Coronary artery (tissue), 2 donors: ENCODE measurements at regions not wholly inside any gene's neighbourhood (a gene's known extent, or its start where the extent isn't known, plus 50 kb on each side); places are given as distances from the start of the nearest gene placed in this dataset.

Source experiments
- DNase-seq: peaks from one replicate; pipeline ENCODE4 v3.0.0-alpha.2; 2017; ENCODE audit warnings: low spot score
- H3K27ac ChIP-seq, 2 donors: fragments of 200-600 bp; sonication (generic); one replicate each; pipeline ENCODE4 v1.5.1; 2016 to 2019
- H3K4me3 ChIP-seq: fragments of 200-600 bp; sonication (generic); 2 replicates; pipeline ENCODE4 v1.5.1; 2016; ENCODE audit warnings: mild to moderate bottlenecking, moderate library complexity
- TF ChIP-seq, protein P1 (sequence below): fragments of 200-600 bp; sonication (generic); IDR thresholded peaks from one replicate; pipeline ENCODE4 v1.5.1; 2019; ENCODE audit warnings: antibody characterized with exemption

DNA sequence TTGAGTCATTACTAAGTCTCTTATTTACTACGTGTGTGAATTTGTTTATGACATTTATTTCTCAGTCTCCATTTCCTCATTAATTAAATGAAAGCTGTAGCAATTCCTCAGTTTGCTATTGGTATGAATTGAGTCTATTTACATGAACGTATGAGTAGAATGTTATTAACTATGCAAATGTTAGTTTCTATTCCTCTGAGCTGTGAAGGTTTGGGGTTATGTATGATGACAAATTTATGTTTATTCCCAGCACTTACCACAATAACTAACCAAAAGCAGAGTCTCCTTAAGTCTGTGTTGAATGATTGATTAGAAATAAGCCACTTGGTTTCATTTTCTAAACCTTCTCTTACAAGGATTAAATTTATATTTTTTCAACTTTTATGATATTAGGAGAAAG, 1340.9 kb downstream of the FSCB start:
- TF ChIP-seq, protein P1, sequence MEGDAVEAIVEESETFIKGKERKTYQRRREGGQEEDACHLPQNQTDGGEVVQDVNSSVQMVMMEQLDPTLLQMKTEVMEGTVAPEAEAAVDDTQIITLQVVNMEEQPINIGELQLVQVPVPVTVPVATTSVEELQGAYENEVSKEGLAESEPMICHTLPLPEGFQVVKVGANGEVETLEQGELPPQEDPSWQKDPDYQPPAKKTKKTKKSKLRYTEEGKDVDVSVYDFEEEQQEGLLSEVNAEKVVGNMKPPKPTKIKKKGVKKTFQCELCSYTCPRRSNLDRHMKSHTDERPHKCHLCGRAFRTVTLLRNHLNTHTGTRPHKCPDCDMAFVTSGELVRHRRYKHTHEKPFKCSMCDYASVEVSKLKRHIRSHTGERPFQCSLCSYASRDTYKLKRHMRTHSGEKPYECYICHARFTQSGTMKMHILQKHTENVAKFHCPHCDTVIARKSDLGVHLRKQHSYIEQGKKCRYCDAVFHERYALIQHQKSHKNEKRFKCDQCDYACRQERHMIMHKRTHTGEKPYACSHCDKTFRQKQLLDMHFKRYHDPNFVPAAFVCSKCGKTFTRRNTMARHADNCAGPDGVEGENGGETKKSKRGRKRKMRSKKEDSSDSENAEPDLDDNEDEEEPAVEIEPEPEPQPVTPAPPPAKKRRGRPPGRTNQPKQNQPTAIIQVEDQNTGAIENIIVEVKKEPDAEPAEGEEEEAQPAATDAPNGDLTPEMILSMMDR, result no peak
- DNase-seq, result no peak
- Histone ChIP-seq H3K4me3 (no peak overlapping the region), H3K27ac (no peak overlapping the region)

DNA sequence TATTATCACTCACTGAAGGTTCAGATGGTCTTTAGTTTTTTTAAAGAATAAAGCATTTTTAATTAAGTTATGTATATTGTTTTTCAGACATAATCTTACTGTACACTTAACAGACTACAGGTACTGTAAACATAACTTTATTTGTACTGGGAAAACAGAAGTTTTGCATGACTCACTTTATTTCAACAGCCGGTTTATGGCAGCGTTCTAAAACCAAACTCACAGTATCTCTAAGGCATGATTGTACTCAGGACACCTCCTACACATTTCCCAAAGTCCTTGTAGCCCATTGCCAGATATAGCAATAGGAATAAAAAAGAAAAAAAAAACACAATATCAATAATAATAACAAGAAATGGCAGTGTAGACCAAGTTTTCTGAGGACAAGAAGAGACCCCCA, 1341.4 kb downstream of the FSCB start:
- Histone ChIP-seq H3K27ac (no peak overlapping the region), H3K4me3 (no peak overlapping the region)
- TF ChIP-seq, protein P1, result no peak
- DNase-seq, result no peak

DNA sequence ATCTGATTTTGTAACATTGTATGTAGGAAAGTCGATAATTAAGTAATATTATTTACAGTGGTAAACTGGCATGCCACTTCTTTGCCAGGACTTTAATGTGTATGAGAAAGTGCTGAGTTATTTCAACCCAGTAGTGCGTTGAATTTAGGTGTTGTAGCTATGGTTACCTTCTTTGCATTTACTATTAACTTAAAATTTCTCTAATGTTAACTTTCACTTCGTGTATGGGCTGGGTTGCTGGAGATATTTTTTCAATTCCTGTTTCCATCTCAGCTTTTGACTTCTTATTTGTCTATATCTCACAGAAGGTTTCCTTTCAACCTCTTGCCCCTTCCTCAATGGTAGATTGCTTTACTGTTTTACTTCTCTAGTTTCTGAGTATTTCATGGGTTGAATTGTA, 1345.6 kb downstream of the FSCB start:
- H3K4me3 ChIP-seq, result no peak overlapping the region
- H3K27ac ChIP-seq, result no peak overlapping the region
- no peak for DNase-seq
- TF ChIP-seq, protein P1, result no peak

DNA sequence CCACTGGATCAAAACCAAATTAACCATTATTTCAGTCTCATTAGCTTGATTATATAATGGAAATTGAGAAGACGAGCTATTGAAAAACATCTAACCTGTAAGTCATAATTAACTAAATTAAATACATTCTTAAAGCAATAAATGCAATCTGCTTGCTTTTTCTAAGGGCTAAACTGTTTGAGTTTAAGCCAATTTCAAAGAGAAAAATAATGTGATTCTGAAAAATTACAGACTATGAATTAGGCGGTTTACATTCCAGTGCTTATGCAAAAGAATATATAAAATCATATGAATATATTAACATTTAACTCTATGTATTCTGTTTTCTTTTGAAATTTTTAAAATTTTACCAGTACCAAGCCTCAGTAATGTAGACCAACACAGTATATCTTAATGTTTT, 1349.4 kb downstream of the FSCB start:
- TF ChIP-seq, protein P1, result no peak
- Histone ChIP-seq H3K27ac (no peak overlapping the region), H3K4me3 (no peak overlapping the region)
- DNase-seq, result no peak

DNA sequence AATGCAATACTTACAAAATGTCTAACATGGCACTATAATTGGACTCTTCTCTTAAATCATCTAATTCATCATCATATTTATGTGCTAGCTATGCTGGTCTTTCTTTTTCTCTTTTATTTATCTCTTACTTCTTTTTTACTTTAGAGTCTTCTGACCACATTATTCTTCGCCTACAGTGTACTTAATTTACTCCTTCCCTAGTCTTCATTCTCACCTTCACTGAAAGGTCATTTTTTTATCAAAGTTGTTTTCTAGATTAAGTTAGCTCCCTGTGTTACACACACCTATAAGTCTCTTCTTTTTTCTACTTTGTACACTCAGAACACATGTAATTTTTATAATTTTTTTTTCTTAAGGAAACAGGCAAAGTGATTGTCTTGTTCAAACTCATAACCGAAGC, 1351.2 kb downstream of the FSCB start:
- TF ChIP-seq, protein P1, result no peak
- no peak overlapping the region for H3K27ac ChIP-seq
- no peak for DNase-seq
- no peak overlapping the region for H3K4me3 ChIP-seq

DNA sequence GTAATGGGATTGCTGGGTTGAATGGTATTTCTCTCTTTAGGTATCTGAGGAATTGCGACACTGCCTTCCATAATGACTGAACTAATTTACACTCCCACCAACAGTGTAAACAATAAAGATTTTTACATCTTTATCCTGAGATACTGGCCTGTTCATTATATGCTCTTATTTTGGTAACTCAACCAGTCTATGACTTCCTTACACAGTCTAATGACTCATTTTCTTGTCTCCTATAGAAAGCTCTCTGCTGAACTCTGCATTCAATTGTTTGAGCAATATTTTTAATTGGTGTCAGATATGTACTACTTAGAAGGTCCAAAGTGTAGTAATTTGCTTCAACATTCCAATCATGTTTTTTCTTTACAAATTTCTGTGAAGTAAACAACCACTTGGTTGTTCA, 1351.8 kb downstream of the FSCB start:
- H3K27ac ChIP-seq, result no peak overlapping the region
- TF ChIP-seq, protein P1, result no peak
- no peak for DNase-seq
- H3K4me3 ChIP-seq, result no peak overlapping the region

DNA sequence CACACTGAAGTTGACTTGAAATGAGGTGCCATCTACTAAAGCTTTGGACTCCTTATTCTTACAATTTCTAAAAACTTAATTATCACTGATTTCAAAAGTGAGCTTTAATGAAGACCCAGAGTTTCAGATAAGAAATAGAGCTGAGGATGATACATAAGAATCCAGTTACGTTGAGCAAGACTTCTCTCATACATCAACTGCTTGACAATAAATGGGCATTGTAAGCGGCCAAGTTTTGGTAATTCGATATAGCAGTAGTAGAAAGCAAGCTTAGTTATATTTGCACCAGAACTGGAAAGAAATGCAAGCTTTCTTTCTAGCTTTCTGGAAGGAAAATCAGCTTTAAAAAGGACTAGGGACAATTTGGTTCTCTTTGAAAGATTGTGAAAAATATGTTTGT, 1359.6 kb downstream of the FSCB start:
- no peak for DNase-seq
- H3K27ac ChIP-seq, result no peak overlapping the region
- TF ChIP-seq, protein P1, result no peak
- no peak overlapping the region for H3K4me3 ChIP-seq
